ENCODE measurements at regions not wholly inside any gene's neighbourhood (a gene's known extent, or its start where the extent isn't known, plus 50 kb on each side); places are given as distances from the start of the nearest gene placed in this dataset.

GRCh38 chr7:67890316-67890715, 893.7 kb downstream of the TYW1 start:
- TF ChIP-seq CTCF (IDR thresholded peaks at IDR 0.05) (no peak), POLR2A (IDR thresholded peaks at IDR 0.05) (no peak)
- Histone ChIP-seq H3K27me3 (no peaks in the 10 kb centered on the region), H3K4me3 (no peak overlapping the region), H3K27ac (no peak overlapping the region), H3K36me3 (no peaks in the 10 kb centered on the region), H3K9me3 (peaks cover 0 to 21% (median 0%) of the 10 kb centered on the region in 3 donors), H3K4me1 (no peaks in the 10 kb centered on the region)
- 70% methylated on average over 4 of the region's 12 CpGs; no CpG with 5 or more reads in 1 of the 2 donors for WGBS, 2 donors
- DNase-seq = no peak
- intact Hi-C loops (cut with DNase I) = no loop called here

GRCh38 chr7:67894746-67895145, 898.1 kb downstream of the TYW1 start:
- Histone ChIP-seq H3K27me3 (no peaks in the 10 kb centered on the region), H3K4me1 (no peaks in the 10 kb centered on the region), H3K4me3 (no peak overlapping the region), H3K9me3 (peaks cover 0 to 4% (median 0%) of the 10 kb centered on the region in 3 donors), H3K36me3 (no peaks in the 10 kb centered on the region), H3K27ac (no peak overlapping the region)
- intact Hi-C loops (cut with DNase I) = no loop called here
- TF ChIP-seq POLR2A (IDR thresholded peaks at IDR 0.05) = no peak
- no peak for TF ChIP-seq CTCF (IDR thresholded peaks at IDR 0.05)
- DNase-seq = no peak
- WGBS, 2 donors = 76 to 88% methylated on average over 5 to 6 of the region's 6 CpGs

GRCh38 chr7:67896721-67897120, 900.1 kb downstream of the TYW1 start:
- H3K9me3 ChIP-seq = no peaks in the 10 kb centered on the region
- no peak for DNase-seq
- no peak overlapping the region for H3K4me3 ChIP-seq
- TF ChIP-seq POLR2A (IDR thresholded peaks at IDR 0.05) = no peak
- TF ChIP-seq CTCF (IDR thresholded peaks at IDR 0.05) = no peak
- no peaks in the 10 kb centered on the region for H3K27me3 ChIP-seq
- no peak overlapping the region for H3K27ac ChIP-seq
- no peaks in the 10 kb centered on the region for H3K36me3 ChIP-seq
- intact Hi-C loops (cut with DNase I) = no loop called here
- no peaks in the 10 kb centered on the region for H3K4me1 ChIP-seq

- no peaks in the 10 kb centered on the region for H3K4me1 ChIP-seq
- no peak overlapping the region for H3K27ac ChIP-seq
- no peaks in the 10 kb centered on the region for H3K9me3 ChIP-seq
- TF ChIP-seq POLR2A (IDR thresholded peaks at IDR 0.05) (no peak), CTCF (IDR thresholded peaks at IDR 0.05) (no peak)
- H3K27me3 ChIP-seq = no peaks in the 10 kb centered on the region
- intact Hi-C loops (cut with DNase I) = no loop called here
- no CpG with 5 or more reads among the region's 2 CpGs for WGBS, 2 donors
- no peak overlapping the region for H3K4me3 ChIP-seq
- H3K36me3 ChIP-seq = no peaks in the 10 kb centered on the region
- no peak for DNase-seq
Observed at GRCh38 chr7:67900456-67900855, 903.8 kb downstream of the TYW1 start.

GRCh38 chr7:67901808-67902480, 905.3 kb downstream of the TYW1 start:
- H3K27ac ChIP-seq = no peak overlapping the region
- DNase-seq = no peak
- TF ChIP-seq POLR2A (IDR thresholded peaks at IDR 0.05) (no peak), CTCF (IDR thresholded peaks at IDR 0.05) (no peak)
- intact Hi-C loops (cut with DNase I) = no loop called here
- no peaks in the 10 kb centered on the region for H3K27me3 ChIP-seq
- 39 to 61% methylated on average over 15 to 17 of the region's 17 CpGs for WGBS, 2 donors
- H3K9me3 ChIP-seq = no peaks in the 10 kb centered on the region
- no peaks in the 10 kb centered on the region for H3K4me1 ChIP-seq
- no peaks in the 10 kb centered on the region for H3K36me3 ChIP-seq
- H3K4me3 ChIP-seq = no peak overlapping the region
